SHP77 (cell line): ENCODE measurements at regions not wholly inside any gene's neighbourhood (a gene's known extent, or its start where the extent isn't known, plus 50 kb on each side); places are given as distances from the start of the nearest gene placed in this dataset.
A peak's percentile ranks its signal among the peaks of the same experiment; 100 is the strongest.

ENCODE experiments used
- DNase-seq, 2 experiments: peaks; one replicate each; lab custom pipeline; 2025; lab: John Stamatoyannopoulos, UW

DNA sequence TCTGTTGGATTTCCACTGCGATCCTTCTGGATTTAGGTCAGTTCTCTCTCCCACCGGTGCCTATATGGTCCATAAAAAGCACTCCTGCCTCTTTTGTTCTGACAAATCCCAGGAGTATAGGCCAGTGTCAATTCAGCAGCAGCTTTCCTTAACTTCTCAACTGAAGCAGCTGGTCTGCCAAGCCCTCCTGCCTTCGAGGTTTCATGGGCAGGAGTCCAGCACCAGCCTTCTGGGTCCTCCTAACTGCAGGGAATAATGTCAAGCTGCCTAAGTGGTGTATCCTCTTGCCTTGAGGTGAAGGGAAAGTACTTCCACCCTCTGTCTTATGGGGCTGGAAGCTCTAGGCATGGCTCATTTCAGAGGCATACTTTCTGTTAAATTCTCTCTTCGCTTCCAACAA, 149.4 kb upstream of the NCAM1 start:
- no peak for DNase-seq

DNA sequence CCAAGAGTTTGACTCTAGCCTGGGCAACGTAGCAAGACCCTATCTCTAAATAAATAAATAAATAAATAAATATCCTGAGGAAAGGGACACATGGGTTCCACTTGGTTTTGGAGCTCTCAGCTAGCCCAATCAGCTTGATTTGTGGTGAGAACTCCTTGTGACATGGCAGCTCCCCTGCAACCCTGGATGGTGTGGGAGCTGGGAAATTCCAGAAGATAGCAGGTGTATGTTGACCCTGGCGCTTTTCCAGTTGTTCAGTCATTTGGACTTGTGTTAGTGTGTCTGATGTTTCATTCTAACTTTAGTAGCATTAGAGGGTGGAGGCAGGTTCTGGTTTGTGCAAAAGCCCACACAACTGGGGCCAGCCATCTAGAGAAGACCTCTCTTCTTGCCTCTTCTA, 148.5 kb upstream of the NCAM1 start:
- DNase-seq = no peak

GRCh38 chr11:112814168-112814567, 147.1 kb upstream of the NCAM1 start:
- DNase-seq = no peak

DNA sequence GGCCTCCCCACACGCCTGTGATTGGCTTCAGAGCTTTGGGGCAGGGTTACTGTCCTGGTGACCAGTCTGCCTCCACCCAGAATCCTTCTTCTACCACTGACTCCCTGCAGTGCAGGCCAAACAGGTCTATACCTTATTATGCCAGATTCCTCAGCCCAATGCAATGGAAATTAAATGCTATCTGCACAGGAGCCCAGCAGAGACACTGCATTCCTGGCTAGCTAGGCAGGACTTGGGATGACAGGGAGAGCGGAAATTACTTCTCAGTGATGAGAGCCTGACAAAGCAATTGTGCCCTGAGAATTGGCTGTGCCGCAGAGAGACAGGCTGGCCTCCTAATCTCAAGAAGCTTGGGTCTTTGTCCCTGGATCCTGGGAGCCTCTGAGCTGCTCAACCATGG, 143.8 kb upstream of the NCAM1 start:
- DNase-seq = no peak

DNA sequence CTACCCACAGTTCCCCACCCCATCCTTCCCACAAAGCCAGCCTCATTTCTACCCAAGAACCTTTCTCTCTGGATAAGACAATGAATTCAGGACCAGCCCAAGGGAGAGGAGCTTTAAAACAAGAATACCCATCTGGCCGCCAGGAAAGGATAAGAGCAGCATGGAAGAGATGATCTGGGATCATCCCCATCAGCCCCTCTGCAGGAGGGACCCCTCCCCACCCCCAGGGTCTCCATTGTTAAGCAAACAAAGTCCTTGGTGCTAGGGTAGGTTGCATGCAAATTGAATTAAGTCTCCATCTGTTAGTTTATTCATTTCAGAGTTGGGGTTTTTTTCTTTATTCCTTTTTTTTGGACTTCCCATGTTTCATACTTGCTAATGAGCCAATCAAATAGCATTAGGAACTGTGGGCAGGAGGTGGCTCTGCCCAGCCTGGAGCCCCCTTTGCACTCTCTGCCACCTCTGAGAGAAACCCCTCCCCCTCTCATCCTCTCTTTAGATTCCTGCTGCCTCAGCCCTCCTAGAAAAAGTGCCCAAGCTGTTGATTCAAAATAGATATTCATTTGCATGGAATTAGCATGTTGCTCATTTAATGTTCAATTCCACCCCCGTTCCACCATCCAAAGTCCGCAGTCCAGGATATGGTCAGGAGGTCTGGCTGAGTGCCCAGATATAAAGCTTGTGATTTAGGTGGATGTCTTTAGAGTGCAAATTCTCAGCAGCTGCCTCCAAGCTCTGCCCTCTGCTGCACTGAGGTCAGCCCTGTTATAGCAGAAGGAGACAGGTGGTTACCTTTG, 138.5 kb upstream of the NCAM1 start:
- peak; percentile 56 to 74 for DNase-seq

DNA sequence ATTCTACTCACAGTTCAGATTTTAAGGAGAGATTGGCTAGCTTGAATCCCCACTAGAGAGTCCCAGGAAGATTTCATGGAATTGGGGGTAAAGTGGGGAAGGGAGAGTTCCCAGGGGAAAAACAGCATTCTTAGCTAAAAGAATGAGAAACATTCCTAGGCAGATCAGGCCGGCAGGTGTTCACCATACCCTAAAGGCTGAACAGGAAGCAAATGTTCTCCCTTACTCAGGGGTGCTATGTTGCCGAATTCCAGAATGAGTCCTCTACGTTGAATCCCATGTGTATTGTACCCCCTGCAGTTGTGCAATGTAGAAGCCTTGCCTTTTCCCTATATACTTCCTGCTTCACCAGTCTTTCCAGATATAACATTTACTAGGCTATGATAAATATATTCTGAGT, 135.2 kb upstream of the NCAM1 start:
- DNase-seq = no peak

DNA sequence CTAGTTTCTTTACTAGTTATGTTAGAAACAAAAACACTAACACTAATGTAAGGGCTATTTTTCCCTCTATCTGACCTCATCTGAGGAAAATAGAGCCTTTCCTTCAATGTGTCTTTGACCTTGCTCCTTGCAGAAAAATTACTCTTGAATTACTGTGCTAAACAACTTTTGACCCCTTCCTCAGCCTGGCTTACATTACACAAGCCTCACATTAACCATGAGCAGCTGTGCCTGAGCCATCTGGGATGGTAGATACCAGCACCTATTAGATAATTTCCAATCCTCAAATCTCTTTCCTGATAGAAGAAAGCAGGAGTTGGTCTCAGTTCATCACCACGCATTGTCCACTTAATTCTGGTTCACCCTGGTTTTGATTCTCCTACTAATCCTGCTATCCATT, 134.4 kb upstream of the NCAM1 start:
- DNase-seq = no peak

DNA sequence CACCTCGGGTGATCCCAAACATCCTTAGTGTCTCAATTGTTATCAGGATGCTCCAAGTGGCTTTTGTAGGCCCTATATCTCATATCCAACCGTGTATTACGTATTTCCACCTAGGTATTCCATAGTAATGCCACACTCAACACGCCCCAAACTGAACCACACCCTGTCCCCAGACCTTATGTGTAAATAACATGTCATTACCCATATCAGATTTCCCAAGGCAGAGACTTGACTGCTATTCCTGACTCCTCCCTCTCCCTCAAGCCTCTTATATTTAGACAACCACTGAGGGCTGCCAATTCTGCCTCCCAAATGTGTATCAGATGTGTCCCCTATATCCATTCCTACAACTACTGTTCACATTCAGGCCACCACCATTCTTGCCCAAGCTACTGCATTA, 132.8 kb upstream of the NCAM1 start:
- DNase-seq = no peak

- DNase-seq = no peak
Observed at GRCh38 chr11:112829971-112830654, 131.1 kb upstream of the NCAM1 start.

- DNase-seq = no peak
Observed at GRCh38 chr11:112831041-112831440, 130.2 kb upstream of the NCAM1 start.

DNA sequence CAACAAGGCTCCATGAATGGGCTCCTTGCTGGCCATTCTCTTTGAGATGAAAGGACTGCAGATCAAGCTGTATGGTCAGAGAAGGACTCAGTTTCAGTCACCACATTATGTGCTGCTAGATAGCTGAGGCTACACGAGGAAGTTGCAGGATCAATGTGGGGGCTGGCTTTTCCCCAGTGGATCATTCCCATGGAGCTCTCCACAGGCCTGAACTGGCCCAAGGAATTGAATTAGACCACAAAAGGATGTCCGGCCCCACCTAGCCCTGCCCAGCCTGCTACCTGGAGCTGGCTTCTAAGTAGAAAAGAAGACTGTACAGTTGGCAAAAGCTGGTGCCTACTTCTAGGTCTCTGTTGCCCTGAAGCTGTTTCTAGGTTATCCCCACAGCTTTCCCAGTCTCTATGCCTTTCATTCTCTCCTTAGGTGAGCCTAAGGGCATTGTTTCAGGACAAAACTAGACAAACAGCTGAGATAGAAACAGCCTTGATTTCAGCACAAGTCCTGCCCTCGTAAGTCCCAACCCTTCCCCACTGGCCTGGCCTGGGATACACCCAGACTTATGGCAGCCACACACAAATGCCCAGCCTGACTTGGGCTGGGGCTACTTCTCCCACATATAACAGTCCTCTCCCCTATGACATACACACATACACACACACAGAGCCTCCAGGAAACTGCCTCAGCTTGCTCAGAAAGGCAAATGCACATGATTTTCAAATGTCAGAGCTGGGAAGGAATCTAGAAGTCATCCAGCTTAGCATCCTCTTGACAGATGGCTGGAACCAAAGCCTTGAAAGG, 129.1 kb upstream of the NCAM1 start:
- no peak for DNase-seq

DNA sequence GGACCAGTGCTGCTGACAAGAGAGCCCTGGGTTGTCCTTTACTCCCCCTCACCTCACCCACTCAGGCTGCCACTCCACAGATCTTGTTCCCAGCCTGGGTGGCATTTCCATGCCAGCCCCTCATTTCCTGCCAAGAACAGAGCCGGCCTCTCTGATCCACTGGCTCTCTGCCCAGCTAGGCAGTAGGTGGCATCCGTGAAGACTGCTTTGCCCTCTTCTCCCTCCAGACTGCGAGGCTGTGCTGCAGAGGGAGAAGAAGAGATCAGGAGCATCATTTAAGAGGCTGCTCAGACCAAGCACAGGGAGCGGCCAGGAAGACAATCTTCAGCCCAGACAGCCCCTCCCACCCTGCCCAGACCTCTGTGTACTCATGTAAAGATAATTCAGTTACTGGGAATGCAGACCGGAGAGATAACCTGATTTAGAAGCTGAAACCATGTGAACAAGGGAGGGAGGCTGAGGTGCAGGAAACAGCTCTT, 126.9 kb upstream of the NCAM1 start:
- no peak for DNase-seq

DNA sequence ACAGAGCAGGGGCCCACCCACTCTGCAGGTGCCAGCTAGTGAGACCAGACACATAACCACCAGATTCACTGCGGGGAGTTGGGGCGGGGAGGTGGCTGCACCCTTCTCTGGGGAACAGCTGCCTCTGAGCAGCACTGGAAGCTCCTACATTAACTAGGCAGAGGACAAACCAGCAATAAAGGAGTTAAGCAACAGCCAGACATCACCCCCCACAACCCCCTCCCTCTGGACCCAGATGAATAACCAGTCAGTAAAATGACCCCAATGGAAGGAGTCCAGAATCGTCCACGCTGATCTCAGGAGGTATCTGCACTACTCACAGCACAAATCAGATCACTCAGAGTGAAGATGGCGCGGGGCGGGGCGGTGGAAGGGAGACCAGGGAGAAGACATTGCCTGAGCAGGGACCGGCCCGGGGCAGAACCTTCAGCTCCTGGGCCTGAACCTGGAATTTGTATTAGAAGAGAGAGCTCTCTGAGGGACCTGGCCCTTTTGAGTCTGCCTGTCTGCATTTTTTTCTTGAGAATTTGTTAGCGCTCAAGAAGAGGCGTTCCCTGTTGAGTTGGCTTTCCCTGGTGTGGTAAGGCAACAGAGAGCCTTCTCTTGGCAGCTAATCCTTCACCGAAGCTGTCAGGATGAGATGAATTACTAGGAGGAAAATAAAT, 125.5 kb upstream of the NCAM1 start:
- no peak for DNase-seq

- DNase-seq = no peak
Observed at GRCh38 chr11:112836256-112836602, 125.0 kb upstream of the NCAM1 start.

DNA sequence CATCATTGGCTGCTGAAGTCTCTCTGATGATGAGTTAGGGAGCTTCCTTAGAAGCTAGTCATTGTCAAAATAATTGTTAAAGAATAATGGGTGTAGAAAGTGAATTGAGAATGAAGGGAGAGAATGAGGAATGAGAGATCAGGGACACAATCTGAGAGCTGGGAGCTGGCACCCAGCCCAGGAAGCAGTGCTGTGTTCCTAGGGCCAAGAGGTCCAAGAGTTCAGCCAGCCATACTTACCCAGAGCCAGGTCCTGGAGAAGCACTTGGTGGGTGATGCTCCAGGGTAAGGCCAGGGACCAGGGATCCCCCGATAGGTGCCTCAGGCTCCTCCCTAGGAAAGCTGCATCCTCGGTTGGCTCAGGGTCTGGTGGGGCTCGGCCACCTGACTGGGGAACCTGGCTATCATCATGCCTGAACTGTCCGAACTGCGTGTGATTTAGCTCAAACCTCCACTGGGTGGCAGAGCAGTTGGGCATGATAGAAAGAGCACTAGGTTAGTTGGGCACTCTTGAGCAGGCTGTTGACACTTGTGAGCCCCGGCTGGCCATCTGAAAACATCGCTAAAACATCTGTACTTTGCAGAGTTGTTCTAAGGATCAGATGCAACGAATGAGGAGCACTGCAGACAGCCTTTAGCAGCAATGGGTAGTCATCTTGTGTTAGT, 123.9 kb upstream of the NCAM1 start:
- DNase-seq = peak; percentile 29 to 48

GRCh38 chr11:112839051-112839450, 122.2 kb upstream of the NCAM1 start:
- DNase-seq = no peak

DNA sequence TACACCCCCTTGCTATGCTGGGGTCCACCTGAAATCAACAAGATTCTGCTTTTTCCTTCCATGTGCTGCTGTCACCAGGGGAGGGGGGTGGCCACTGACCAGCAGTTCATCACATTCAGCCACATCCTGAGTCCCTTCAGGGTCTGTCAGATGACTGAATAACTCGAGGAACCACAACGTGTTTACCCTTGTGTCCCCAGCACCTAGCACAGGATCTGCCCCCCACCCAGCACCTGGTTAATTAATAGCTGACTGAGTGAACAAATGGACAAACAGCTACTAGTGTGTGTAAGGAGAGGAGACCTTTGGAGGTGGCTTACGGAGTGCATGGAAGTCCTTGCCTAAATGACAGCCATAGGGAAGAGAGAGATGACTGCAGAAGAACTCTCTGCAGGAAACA, 119.5 kb upstream of the NCAM1 start:
- DNase-seq = no peak

- DNase-seq = no peak
Observed at GRCh38 chr11:112842151-112842550, 119.1 kb upstream of the NCAM1 start.

DNA sequence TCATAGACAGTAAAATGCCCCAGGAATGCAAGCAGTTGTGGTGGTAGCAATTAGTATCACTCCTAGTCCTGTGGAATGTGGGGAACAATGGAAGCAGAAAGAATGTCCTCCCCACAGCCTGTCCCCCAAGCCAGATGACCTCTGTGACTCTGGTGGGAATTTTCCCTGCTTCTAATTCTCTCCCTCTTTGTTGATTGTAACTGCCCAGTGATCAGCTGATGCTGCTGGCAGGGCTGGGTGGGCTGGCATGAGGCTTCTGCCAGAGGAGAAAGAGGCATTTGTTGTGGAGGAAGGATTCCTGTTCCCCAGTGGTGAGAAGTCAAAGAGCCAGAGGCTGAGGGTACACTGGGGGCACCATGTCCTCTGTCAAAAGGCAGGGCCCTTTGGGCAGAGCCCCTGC, 116.7 kb upstream of the NCAM1 start:
- DNase-seq = no peak

- no peak for DNase-seq
Observed at GRCh38 chr11:112847568-112847967, 113.7 kb upstream of the NCAM1 start.

DNA sequence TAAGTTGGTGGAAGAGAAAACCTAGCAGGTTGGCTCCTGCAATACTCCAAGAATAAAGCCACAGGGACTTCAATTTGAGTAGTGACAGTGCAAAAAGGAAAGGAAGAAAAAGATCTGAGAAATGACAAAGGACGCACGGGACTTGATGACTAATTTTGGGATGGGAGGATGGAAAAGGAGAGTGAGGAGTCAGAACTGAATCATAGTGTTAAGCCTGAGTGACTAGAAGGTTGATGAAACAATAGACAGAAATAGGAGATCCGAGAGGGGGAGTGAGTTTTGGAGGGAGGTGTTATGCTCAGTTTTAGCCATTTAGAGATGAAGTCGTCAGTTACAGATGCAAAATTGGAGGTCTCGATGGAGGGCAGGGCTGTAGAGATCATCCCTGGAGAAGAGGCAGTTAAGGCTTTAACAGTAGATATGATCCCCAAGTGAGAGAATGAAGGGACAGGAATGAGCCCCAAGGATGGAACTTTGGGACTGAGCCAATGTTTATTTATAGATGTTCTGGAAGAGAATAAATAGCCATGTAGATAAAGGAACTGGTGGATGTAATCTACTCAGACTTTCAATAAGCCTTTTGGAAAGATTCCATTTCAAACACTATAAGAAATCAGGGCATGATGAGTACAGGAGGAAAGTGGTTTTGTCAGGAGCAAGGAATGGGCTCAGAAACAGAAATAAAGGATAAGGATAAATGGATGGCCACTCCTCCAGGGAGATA, 108.9 kb upstream of the NCAM1 start:
- no peak for DNase-seq
